ENCODE measurements at regions not wholly inside any gene's neighbourhood (a gene's known extent, or its start where the extent isn't known, plus 50 kb on each side); places are given as distances from the start of the nearest gene placed in this dataset.

GRCh38 chr2:129894616-129895015 lies 84.8 kb upstream of the RAB6C start:
- H3K9me2 ChIP-seq (replicated peaks; ENCODE audit: low read length): no peaks in the 10 kb centered on the region
- peaks cover 17% of the 10 kb centered on the region; the same call in 1 of the 2 replicates for H3K27me3 ChIP-seq (ENCODE audit: low read length)
- H4K20me1 ChIP-seq (ENCODE audit: low read length): no peaks in the 10 kb centered on the region
- ChIA-PET CTCF (no interaction called here), POLR2A (ENCODE audit: unreplicated experiment) (no interaction called here)
- H3K9me3 ChIP-seq (ENCODE audit: low read length): no peaks in the 10 kb centered on the region
- no peak overlapping the region for H3K4me2 ChIP-seq (ENCODE audit: low read length)
- no peak overlapping the region for H3K27ac ChIP-seq (ENCODE audit: low read length)
- H3K4me1 ChIP-seq (ENCODE audit: insufficient read depth, low read length): no peaks in the 10 kb centered on the region
- BruUV-seq (replicated peaks): no TSS peak
- ATAC-seq (no peak), DNase-seq (no peak)
- no peak overlapping the region for H3K4me3 ChIP-seq (ENCODE audit: low read length)
- no peaks in the 10 kb centered on the region for H3K79me2 ChIP-seq (ENCODE audit: low read length)
- H3K9ac ChIP-seq (ENCODE audit: low read length): no peak overlapping the region
- no peaks in the 10 kb centered on the region for H3F3A ChIP-seq (ENCODE audit: low read length, unreplicated experiment)
- intact Hi-C loops (cut with micrococcal nuclease): no loop called here
- TF ChIP-seq EZH2 (IDR thresholded peaks at IDR 0.05; ENCODE audit: low read length, unreplicated experiment) (no peak), EZH2phosphoT487 (IDR thresholded peaks at IDR 0.05; ENCODE audit: borderline replicate concordance, low read length) (no peak)
- TF ChIP-seq, protein P1, sequence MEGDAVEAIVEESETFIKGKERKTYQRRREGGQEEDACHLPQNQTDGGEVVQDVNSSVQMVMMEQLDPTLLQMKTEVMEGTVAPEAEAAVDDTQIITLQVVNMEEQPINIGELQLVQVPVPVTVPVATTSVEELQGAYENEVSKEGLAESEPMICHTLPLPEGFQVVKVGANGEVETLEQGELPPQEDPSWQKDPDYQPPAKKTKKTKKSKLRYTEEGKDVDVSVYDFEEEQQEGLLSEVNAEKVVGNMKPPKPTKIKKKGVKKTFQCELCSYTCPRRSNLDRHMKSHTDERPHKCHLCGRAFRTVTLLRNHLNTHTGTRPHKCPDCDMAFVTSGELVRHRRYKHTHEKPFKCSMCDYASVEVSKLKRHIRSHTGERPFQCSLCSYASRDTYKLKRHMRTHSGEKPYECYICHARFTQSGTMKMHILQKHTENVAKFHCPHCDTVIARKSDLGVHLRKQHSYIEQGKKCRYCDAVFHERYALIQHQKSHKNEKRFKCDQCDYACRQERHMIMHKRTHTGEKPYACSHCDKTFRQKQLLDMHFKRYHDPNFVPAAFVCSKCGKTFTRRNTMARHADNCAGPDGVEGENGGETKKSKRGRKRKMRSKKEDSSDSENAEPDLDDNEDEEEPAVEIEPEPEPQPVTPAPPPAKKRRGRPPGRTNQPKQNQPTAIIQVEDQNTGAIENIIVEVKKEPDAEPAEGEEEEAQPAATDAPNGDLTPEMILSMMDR (conservative IDR thresholded peaks at IDR 0.05; ENCODE audit: low read depth, low read length): no peak
- H2AFZ ChIP-seq (ENCODE audit: low read length): no peak overlapping the region
- no peaks in the 10 kb centered on the region for H3K36me3 ChIP-seq (ENCODE audit: low read depth, low read length)

- Histone ChIP-seq H2AFZ (ENCODE audit: low read length) (no peak overlapping the region), H3K4me2 (ENCODE audit: low read length) (no peak overlapping the region), H3K27me3 (ENCODE audit: low read length) (peaks cover 17% of the 10 kb centered on the region; the same call in 1 of the 2 replicates), H4K20me1 (ENCODE audit: low read length) (no peaks in the 10 kb centered on the region), H3K9me2 (replicated peaks; ENCODE audit: low read length) (no peaks in the 10 kb centered on the region), H3K27ac (ENCODE audit: low read length) (no peak overlapping the region), H3K4me1 (ENCODE audit: insufficient read depth, low read length) (no peaks in the 10 kb centered on the region), H3K9ac (ENCODE audit: low read length) (no peak overlapping the region), H3K9me3 (ENCODE audit: low read length) (no peaks in the 10 kb centered on the region), H3K4me3 (ENCODE audit: low read length) (no peak overlapping the region), H3F3A (ENCODE audit: low read length, unreplicated experiment) (no peaks in the 10 kb centered on the region), H3K79me2 (ENCODE audit: low read length) (no peaks in the 10 kb centered on the region), H3K36me3 (ENCODE audit: low read depth, low read length) (no peaks in the 10 kb centered on the region)
- intact Hi-C loops (cut with micrococcal nuclease): no loop called here
- ChIA-PET CTCF (no interaction called here), POLR2A (ENCODE audit: unreplicated experiment) (no interaction called here)
- no TSS peak for BruUV-seq (replicated peaks)
- DNase-seq (no peak), ATAC-seq (no peak)
- TF ChIP-seq EZH2 (IDR thresholded peaks at IDR 0.05; ENCODE audit: low read length, unreplicated experiment) (no peak), EZH2phosphoT487 (IDR thresholded peaks at IDR 0.05; ENCODE audit: borderline replicate concordance, low read length) (no peak)
- TF ChIP-seq, protein P1 (conservative IDR thresholded peaks at IDR 0.05; ENCODE audit: low read depth, low read length): no peak
Measured at GRCh38 chr2:129895061-129895460, 84.4 kb upstream of the RAB6C start.

- H3K4me2 ChIP-seq (ENCODE audit: low read length): no peak overlapping the region
- H3K79me2 ChIP-seq (ENCODE audit: low read length): no peaks in the 10 kb centered on the region
- H3K9ac ChIP-seq (ENCODE audit: low read length): no peak overlapping the region
- intact Hi-C loops (cut with micrococcal nuclease): no loop called here
- DNase-seq: no peak
- H3F3A ChIP-seq (ENCODE audit: low read length, unreplicated experiment): no peaks in the 10 kb centered on the region
- no peaks in the 10 kb centered on the region for H4K20me1 ChIP-seq (ENCODE audit: low read length)
- H3K4me3 ChIP-seq (ENCODE audit: low read length): no peak overlapping the region
- H3K27me3 ChIP-seq (ENCODE audit: low read length): peaks cover 17% of the 10 kb centered on the region; the same call in 1 of the 2 replicates
- no peaks in the 10 kb centered on the region for H3K9me2 ChIP-seq (replicated peaks; ENCODE audit: low read length)
- no peak for ATAC-seq
- no peak overlapping the region for H3K27ac ChIP-seq (ENCODE audit: low read length)
- no peak overlapping the region for H2AFZ ChIP-seq (ENCODE audit: low read length)
- no peak for TF ChIP-seq EZH2phosphoT487 (IDR thresholded peaks at IDR 0.05; ENCODE audit: borderline replicate concordance, low read length)
- TF ChIP-seq EZH2 (IDR thresholded peaks at IDR 0.05; ENCODE audit: low read length, unreplicated experiment): no peak
- TF ChIP-seq, protein P1 (conservative IDR thresholded peaks at IDR 0.05; ENCODE audit: low read depth, low read length): no peak
- no peaks in the 10 kb centered on the region for H3K36me3 ChIP-seq (ENCODE audit: low read depth, low read length)
- POLR2A ChIA-PET (ENCODE audit: unreplicated experiment): no interaction called here
- no peaks in the 10 kb centered on the region for H3K4me1 ChIP-seq (ENCODE audit: insufficient read depth, low read length)
- CTCF ChIA-PET: no interaction called here
- BruUV-seq (replicated peaks): no TSS peak
- H3K9me3 ChIP-seq (ENCODE audit: low read length): no peaks in the 10 kb centered on the region
Measured at GRCh38 chr2:129895526-129896082, 83.9 kb upstream of the RAB6C start.
